WTC11 (cell line): ENCODE measurements at regions not wholly inside any gene's neighbourhood (a gene's known extent, or its start where the extent isn't known, plus 50 kb on each side); places are given as distances from the start of the nearest gene placed in this dataset.

Experiments used
- ATAC-seq: fragments of 200-7000 bp; cut with Tn5 transposase; 2 replicates; pipeline ENCODE4 v1.10.0; 2021; ENCODE audit warnings: mild to moderate bottlenecking, moderate library complexity
- CTCF ChIA-PET: fragments of 300-600 bp; sonication (Branson Sonifier 250); formaldehyde crosslinking; loops from one replicate; lab custom pipeline; 2021; ENCODE audit warnings: antibody characterized with exemption; lab: Charles Lee
- POLR2A ChIA-PET: fragments of 350-600 bp; sonication (Branson Sonifier 250); formaldehyde crosslinking; loops from one replicate; lab custom pipeline; 2021; ENCODE audit warnings: antibody characterized with exemption; lab: Charles Lee
- DNase-seq: peaks from one replicate; pipeline ENCODE4 v3.0.0; 2021; ENCODE audit warnings: low spot score
- H3K27ac Mint-ChIP-seq: 2 replicates; pipeline ENCODE4 v1.8.0; 2021; ENCODE audit warnings: mixed read lengths
- H3K27me3 Mint-ChIP-seq: 2 replicates; pipeline ENCODE4 v1.8.0; 2021; ENCODE audit warnings: low read depth, mild to moderate bottlenecking, moderate library complexity, mixed read lengths
- H3K36me3 Mint-ChIP-seq: 2 replicates; pipeline ENCODE4 v1.8.0; 2021; ENCODE audit warnings: mixed read lengths
- H3K4me1 Mint-ChIP-seq: 2 replicates; pipeline ENCODE4 v1.8.0; 2022; ENCODE audit warnings: mixed read lengths
- H3K4me3 Mint-ChIP-seq: 2 replicates; pipeline ENCODE4 v1.8.0; 2021; ENCODE audit warnings: mild to moderate bottlenecking, moderate library complexity, mixed read lengths
- H3K9me3 Mint-ChIP-seq: 2 replicates; pipeline ENCODE4 v1.8.0; 2021; ENCODE audit warnings: mixed read lengths
- ATF1 ChIP-seq: sonication (generic); formaldehyde crosslinking; IDR thresholded peaks from 2 replicates; pipeline ENCODE4 v1.8.1; 2023; ENCODE audit warnings: mild to moderate bottlenecking, moderate library complexity, missing genetic modification reagents
- CDX4 ChIP-seq: fragments of 250-450 bp; sonication (Bioruptor Pico); IDR thresholded peaks from 2 replicates; pipeline ENCODE4 v1.9.0; 2021; ENCODE audit warnings: moderate library complexity, mild to moderate bottlenecking, inconsistent platforms, borderline replicate concordance
- CTCF ChIP-seq: fragments of 200-600 bp; IDR thresholded peaks from 2 replicates; pipeline ENCODE4 v1.8.0; 2022; ENCODE audit warnings: antibody characterized with exemption
- E2F1 ChIP-seq: sonication (generic); formaldehyde crosslinking; IDR thresholded peaks from 2 replicates; pipeline ENCODE4 v1.8.0; 2022; ENCODE audit warnings: mild to moderate bottlenecking, missing genetic modification reagents
- E2F5 ChIP-seq: sonication (generic); formaldehyde crosslinking; IDR thresholded peaks from 2 replicates; pipeline ENCODE4 v1.8.1; 2022; ENCODE audit warnings: mild to moderate bottlenecking, moderate library complexity, missing genetic modification reagents
- ELF4 ChIP-seq: sonication (generic); formaldehyde crosslinking; IDR thresholded peaks from 2 replicates; pipeline ENCODE4 v1.8.1; 2022; ENCODE audit warnings: low read depth, mild to moderate bottlenecking, moderate library complexity, missing genetic modification reagents
- ESRRA ChIP-seq: sonication (generic); formaldehyde crosslinking; IDR thresholded peaks from 2 replicates; pipeline ENCODE4 v1.8.1; 2022; ENCODE audit warnings: mild to moderate bottlenecking, missing genetic modification reagents, borderline replicate concordance
- FOXK1 ChIP-seq: sonication (generic); formaldehyde crosslinking; IDR thresholded peaks from 2 replicates; pipeline ENCODE4 v1.8.0; 2022; ENCODE audit warnings: mild to moderate bottlenecking, moderate library complexity, missing genetic modification reagents
- IRF2 ChIP-seq: sonication (generic); formaldehyde crosslinking; IDR thresholded peaks from 2 replicates; pipeline ENCODE4 v1.8.0; 2022; ENCODE audit warnings: low read depth, missing genetic modification reagents, borderline replicate concordance
- JAZF1 ChIP-seq: fragments of 250-450 bp; sonication (Bioruptor Pico); IDR thresholded peaks from 2 replicates; pipeline ENCODE4 v1.9.0; 2021; ENCODE audit warnings: moderate library complexity, mild to moderate bottlenecking, inconsistent platforms
- NFE2L1 ChIP-seq: sonication (generic); formaldehyde crosslinking; IDR thresholded peaks from 2 replicates; pipeline ENCODE4 v1.8.1; 2023; ENCODE audit warnings: missing genetic modification reagents
- NR2C2 ChIP-seq: sonication (generic); formaldehyde crosslinking; IDR thresholded peaks from 2 replicates; pipeline ENCODE4 v1.8.0; 2022; ENCODE audit warnings: mild to moderate bottlenecking, missing genetic modification reagents
- PRDM15 ChIP-seq: sonication (generic); formaldehyde crosslinking; IDR thresholded peaks from 2 replicates; pipeline ENCODE4 v1.8.0; 2022; ENCODE audit warnings: missing genetic modification reagents
- USF1 ChIP-seq: sonication (generic); formaldehyde crosslinking; IDR thresholded peaks from 2 replicates; pipeline ENCODE4 v1.8.0; 2022; ENCODE audit warnings: mild to moderate bottlenecking, missing genetic modification reagents
- ZNF232 ChIP-seq: sonication (generic); formaldehyde crosslinking; IDR thresholded peaks from 2 replicates; pipeline ENCODE4 v1.8.0; 2022; ENCODE audit warnings: mild to moderate bottlenecking, missing genetic modification reagents
- ZNF281 ChIP-seq: sonication (generic); formaldehyde crosslinking; IDR thresholded peaks from 2 replicates; pipeline ENCODE4 v1.8.0; 2023; ENCODE audit warnings: mild to moderate bottlenecking, missing genetic modification reagents
- ZNF396 ChIP-seq: fragments of 250-450 bp; sonication (Bioruptor Pico); IDR thresholded peaks from 2 replicates; pipeline ENCODE4 v1.8.0; 2021; ENCODE audit warnings: mild to moderate bottlenecking, moderate library complexity, borderline replicate concordance
- ZNF416 ChIP-seq: fragments of 250-450 bp; sonication (Bioruptor Pico); IDR thresholded peaks from 2 replicates; pipeline ENCODE4 v1.9.0; 2021; ENCODE audit warnings: mild to moderate bottlenecking, inconsistent platforms
- ZNF512 ChIP-seq: sonication (generic); formaldehyde crosslinking; IDR thresholded peaks from 2 replicates; pipeline ENCODE4 v1.8.1; 2022; ENCODE audit warnings: missing genetic modification reagents, borderline replicate concordance

GRCh38 chr6:43837507-43837906, 67.5 kb downstream of the VEGFA start:
- Mint-ChIP-seq H3K36me3 (no peaks in the 10 kb centered on the region), H3K9me3 (no peaks in the 10 kb centered on the region), H3K27me3 (no peaks in the 10 kb centered on the region), H3K27ac (no peak overlapping the region), H3K4me1 (peaks cover 10% of the 10 kb centered on the region), H3K4me3 (no peak overlapping the region)
- ChIA-PET POLR2A (no interaction called here), CTCF (no interaction called here)
- no peak for ATAC-seq
- TF ChIP-seq CDX4 (CRISPR knock-in tag) (no peak), E2F1 (CRISPR knock-in tag) (no peak), JAZF1 (CRISPR knock-in tag) (no peak), PRDM15 (no peak), ESRRA (CRISPR knock-in tag) (no peak), ZNF416 (CRISPR knock-in tag) (no peak), CTCF (no peak), ZNF281 (CRISPR knock-in tag) (no peak), USF1 (CRISPR knock-in tag) (no peak), ATF1 (CRISPR knock-in tag) (no peak), NR2C2 (CRISPR knock-in tag) (no peak), NFE2L1 (CRISPR knock-in tag) (no peak), ZNF512 (CRISPR knock-in tag) (no peak), E2F5 (no peak), IRF2 (CRISPR knock-in tag) (no peak), FOXK1 (CRISPR knock-in tag) (no peak), ZNF232 (CRISPR knock-in tag) (no peak), ZNF396 (no peak), ELF4 (CRISPR knock-in tag) (no peak)
- no peak for DNase-seq
